ENCODE measurements at regions not wholly inside any gene's neighbourhood (a gene's known extent, or its start where the extent isn't known, plus 50 kb on each side); places are given as distances from the start of the nearest gene placed in this dataset.

- Mint-ChIP-seq H3K9me3 (peaks cover 56% of the 10 kb centered on the region), H3K27me3 (ENCODE audit: low read depth) (no peaks in the 10 kb centered on the region), H3K27ac (no peak overlapping the region), H3K4me3 (ENCODE audit: low read depth) (no peak overlapping the region), H3K36me3 (ENCODE audit: low read depth) (no peaks in the 10 kb centered on the region), H3K4me1 (ENCODE audit: low read depth) (no peaks in the 10 kb centered on the region)
- intact Hi-C loops (cut with micrococcal nuclease), result no loop called here
- DNase-seq (ENCODE audit: low spot score), result no peak
Measured at GRCh38 chr7:67564959-67565358, 568.3 kb downstream of the TYW1 start.

- no peaks in the 10 kb centered on the region for H3K27me3 Mint-ChIP-seq (ENCODE audit: low read depth)
- no peaks in the 10 kb centered on the region for H3K36me3 Mint-ChIP-seq (ENCODE audit: low read depth)
- H3K27ac Mint-ChIP-seq, result no peak overlapping the region
- DNase-seq (ENCODE audit: low spot score), result no peak
- H3K4me3 Mint-ChIP-seq (ENCODE audit: low read depth), result no peak overlapping the region
- intact Hi-C loops (cut with micrococcal nuclease), result no loop called here
- H3K4me1 Mint-ChIP-seq (ENCODE audit: low read depth), result no peaks in the 10 kb centered on the region
- peaks cover 59% of the 10 kb centered on the region for H3K9me3 Mint-ChIP-seq
Measured at GRCh38 chr7:67566101-67566500, 569.5 kb downstream of the TYW1 start.

- H3K4me3 Mint-ChIP-seq (ENCODE audit: low read depth), result no peak overlapping the region
- no peaks in the 10 kb centered on the region for H3K4me1 Mint-ChIP-seq (ENCODE audit: low read depth)
- no peaks in the 10 kb centered on the region for H3K27me3 Mint-ChIP-seq (ENCODE audit: low read depth)
- no peak for DNase-seq (ENCODE audit: low spot score)
- no peaks in the 10 kb centered on the region for H3K36me3 Mint-ChIP-seq (ENCODE audit: low read depth)
- peaks cover 44% of the 10 kb centered on the region for H3K9me3 Mint-ChIP-seq
- intact Hi-C loops (cut with micrococcal nuclease), result no loop called here
- H3K27ac Mint-ChIP-seq, result no peak overlapping the region
Measured at GRCh38 chr7:67571026-67571545, 574.5 kb downstream of the TYW1 start.

GRCh38 chr7:67573639-67574038 is 577.0 kb downstream of the TYW1 start:
- intact Hi-C loops (cut with micrococcal nuclease), result no loop called here
- Mint-ChIP-seq H3K9me3 (peaks cover 43% of the 10 kb centered on the region), H3K4me3 (ENCODE audit: low read depth) (no peak overlapping the region), H3K4me1 (ENCODE audit: low read depth) (no peaks in the 10 kb centered on the region), H3K36me3 (ENCODE audit: low read depth) (no peaks in the 10 kb centered on the region), H3K27ac (no peak overlapping the region), H3K27me3 (ENCODE audit: low read depth) (no peaks in the 10 kb centered on the region)
- no peak for DNase-seq (ENCODE audit: low spot score)

- peaks cover 46% of the 10 kb centered on the region for H3K9me3 Mint-ChIP-seq
- no peaks in the 10 kb centered on the region for H3K27me3 Mint-ChIP-seq (ENCODE audit: low read depth)
- no peaks in the 10 kb centered on the region for H3K4me1 Mint-ChIP-seq (ENCODE audit: low read depth)
- intact Hi-C loops (cut with micrococcal nuclease), result no loop called here
- H3K36me3 Mint-ChIP-seq (ENCODE audit: low read depth), result no peaks in the 10 kb centered on the region
- no peak for DNase-seq (ENCODE audit: low spot score)
- no peak overlapping the region for H3K4me3 Mint-ChIP-seq (ENCODE audit: low read depth)
- H3K27ac Mint-ChIP-seq, result no peak overlapping the region
Measured at GRCh38 chr7:67588631-67589030, 592.0 kb downstream of the TYW1 start.

GRCh38 chr7:67589183-67589582 is 592.5 kb downstream of the TYW1 start:
- no peak for DNase-seq (ENCODE audit: low spot score)
- intact Hi-C loops (cut with micrococcal nuclease), result no loop called here
- Mint-ChIP-seq H3K27ac (no peak overlapping the region), H3K4me1 (ENCODE audit: low read depth) (no peaks in the 10 kb centered on the region), H3K27me3 (ENCODE audit: low read depth) (no peaks in the 10 kb centered on the region), H3K4me3 (ENCODE audit: low read depth) (no peak overlapping the region), H3K9me3 (peaks cover 44% of the 10 kb centered on the region), H3K36me3 (ENCODE audit: low read depth) (no peaks in the 10 kb centered on the region)

GRCh38 chr7:67590649-67591048 is 594.0 kb downstream of the TYW1 start:
- Mint-ChIP-seq H3K4me3 (ENCODE audit: low read depth) (no peak overlapping the region), H3K9me3 (peaks cover 46% of the 10 kb centered on the region), H3K4me1 (ENCODE audit: low read depth) (no peaks in the 10 kb centered on the region), H3K27ac (no peak overlapping the region), H3K27me3 (ENCODE audit: low read depth) (no peaks in the 10 kb centered on the region), H3K36me3 (ENCODE audit: low read depth) (no peaks in the 10 kb centered on the region)
- no peak for DNase-seq (ENCODE audit: low spot score)
- intact Hi-C loops (cut with micrococcal nuclease), result no loop called here

- Mint-ChIP-seq H3K27me3 (ENCODE audit: low read depth) (no peaks in the 10 kb centered on the region), H3K4me1 (ENCODE audit: low read depth) (no peaks in the 10 kb centered on the region), H3K36me3 (ENCODE audit: low read depth) (no peaks in the 10 kb centered on the region), H3K4me3 (ENCODE audit: low read depth) (no peak overlapping the region), H3K9me3 (peaks cover 50% of the 10 kb centered on the region), H3K27ac (no peak overlapping the region)
- no peak for DNase-seq (ENCODE audit: low spot score)
- intact Hi-C loops (cut with micrococcal nuclease), result no loop called here
Measured at GRCh38 chr7:67593794-67594193, 597.2 kb downstream of the TYW1 start.

GRCh38 chr7:67595431-67596180 is 599.0 kb downstream of the TYW1 start:
- Mint-ChIP-seq H3K9me3 (peaks cover 57% of the 10 kb centered on the region), H3K27ac (no peak overlapping the region), H3K4me1 (ENCODE audit: low read depth) (no peaks in the 10 kb centered on the region), H3K36me3 (ENCODE audit: low read depth) (no peaks in the 10 kb centered on the region), H3K4me3 (ENCODE audit: low read depth) (no peak overlapping the region), H3K27me3 (ENCODE audit: low read depth) (no peaks in the 10 kb centered on the region)
- intact Hi-C loops (cut with micrococcal nuclease), result no loop called here
- no peak for DNase-seq (ENCODE audit: low spot score)

- DNase-seq (ENCODE audit: low spot score), result no peak
- Mint-ChIP-seq H3K4me3 (ENCODE audit: low read depth) (no peak overlapping the region), H3K9me3 (peaks cover 55% of the 10 kb centered on the region), H3K27me3 (ENCODE audit: low read depth) (no peaks in the 10 kb centered on the region), H3K4me1 (ENCODE audit: low read depth) (no peaks in the 10 kb centered on the region), H3K36me3 (ENCODE audit: low read depth) (no peaks in the 10 kb centered on the region), H3K27ac (no peak overlapping the region)
- intact Hi-C loops (cut with micrococcal nuclease), result no loop called here
Measured at GRCh38 chr7:67597161-67597560, 600.5 kb downstream of the TYW1 start.

GRCh38 chr7:67598469-67598868 is 601.8 kb downstream of the TYW1 start:
- DNase-seq (ENCODE audit: low spot score), result no peak
- Mint-ChIP-seq H3K9me3 (peaks cover 57% of the 10 kb centered on the region), H3K27ac (no peak overlapping the region), H3K27me3 (ENCODE audit: low read depth) (no peaks in the 10 kb centered on the region), H3K36me3 (ENCODE audit: low read depth) (no peaks in the 10 kb centered on the region), H3K4me1 (ENCODE audit: low read depth) (no peaks in the 10 kb centered on the region), H3K4me3 (ENCODE audit: low read depth) (no peak overlapping the region)
- intact Hi-C loops (cut with micrococcal nuclease), result no loop called here

GRCh38 chr7:67599331-67600062 is 602.9 kb downstream of the TYW1 start:
- Mint-ChIP-seq H3K4me1 (ENCODE audit: low read depth) (no peaks in the 10 kb centered on the region), H3K27ac (no peak overlapping the region), H3K4me3 (ENCODE audit: low read depth) (no peak overlapping the region), H3K27me3 (ENCODE audit: low read depth) (no peaks in the 10 kb centered on the region), H3K36me3 (ENCODE audit: low read depth) (no peaks in the 10 kb centered on the region), H3K9me3 (peaks cover 54% of the 10 kb centered on the region)
- no peak for DNase-seq (ENCODE audit: low spot score)
- intact Hi-C loops (cut with micrococcal nuclease), result no loop called here

GRCh38 chr7:67602246-67602887 is 605.7 kb downstream of the TYW1 start:
- H3K4me3 Mint-ChIP-seq (ENCODE audit: low read depth), result no peak overlapping the region
- H3K4me1 Mint-ChIP-seq (ENCODE audit: low read depth), result no peaks in the 10 kb centered on the region
- H3K9me3 Mint-ChIP-seq, result peaks cover 55% of the 10 kb centered on the region
- intact Hi-C loops (cut with micrococcal nuclease), result no loop called here
- H3K27me3 Mint-ChIP-seq (ENCODE audit: low read depth), result no peaks in the 10 kb centered on the region
- H3K36me3 Mint-ChIP-seq (ENCODE audit: low read depth), result no peaks in the 10 kb centered on the region
- no peak overlapping the region for H3K27ac Mint-ChIP-seq
- no peak for DNase-seq (ENCODE audit: low spot score)
